ENCODE measurements at regions not wholly inside any gene's neighbourhood (a gene's known extent, or its start where the extent isn't known, plus 50 kb on each side); places are given as distances from the start of the nearest gene placed in this dataset.

DNA sequence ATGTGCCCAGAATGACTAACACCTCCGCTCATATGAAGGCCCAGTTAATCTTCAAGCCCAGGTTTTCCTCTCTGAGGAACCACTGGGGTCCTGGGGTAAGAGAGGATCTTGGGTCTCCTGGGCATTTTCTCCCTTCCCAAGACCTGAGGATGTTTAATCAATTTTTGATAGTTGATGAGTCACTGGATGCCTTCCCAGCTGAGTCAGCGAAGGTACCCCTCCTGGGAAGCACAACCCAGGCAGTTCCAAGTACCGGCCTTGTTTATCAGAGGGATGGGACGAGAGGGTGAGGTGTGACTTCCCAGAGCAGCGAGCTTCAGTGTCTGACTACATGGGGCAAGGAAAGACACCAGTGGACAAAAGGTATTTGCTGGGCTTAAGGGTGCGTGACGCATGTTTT is 119.6 kb upstream of the IL12B start:
- TF ChIP-seq, protein P1, sequence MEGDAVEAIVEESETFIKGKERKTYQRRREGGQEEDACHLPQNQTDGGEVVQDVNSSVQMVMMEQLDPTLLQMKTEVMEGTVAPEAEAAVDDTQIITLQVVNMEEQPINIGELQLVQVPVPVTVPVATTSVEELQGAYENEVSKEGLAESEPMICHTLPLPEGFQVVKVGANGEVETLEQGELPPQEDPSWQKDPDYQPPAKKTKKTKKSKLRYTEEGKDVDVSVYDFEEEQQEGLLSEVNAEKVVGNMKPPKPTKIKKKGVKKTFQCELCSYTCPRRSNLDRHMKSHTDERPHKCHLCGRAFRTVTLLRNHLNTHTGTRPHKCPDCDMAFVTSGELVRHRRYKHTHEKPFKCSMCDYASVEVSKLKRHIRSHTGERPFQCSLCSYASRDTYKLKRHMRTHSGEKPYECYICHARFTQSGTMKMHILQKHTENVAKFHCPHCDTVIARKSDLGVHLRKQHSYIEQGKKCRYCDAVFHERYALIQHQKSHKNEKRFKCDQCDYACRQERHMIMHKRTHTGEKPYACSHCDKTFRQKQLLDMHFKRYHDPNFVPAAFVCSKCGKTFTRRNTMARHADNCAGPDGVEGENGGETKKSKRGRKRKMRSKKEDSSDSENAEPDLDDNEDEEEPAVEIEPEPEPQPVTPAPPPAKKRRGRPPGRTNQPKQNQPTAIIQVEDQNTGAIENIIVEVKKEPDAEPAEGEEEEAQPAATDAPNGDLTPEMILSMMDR (IDR thresholded peaks at IDR 0.05; ENCODE audit: low read length) = no peak
- TF ChIP-seq EZH2phosphoT487 (IDR thresholded peaks at IDR 0.05; ENCODE audit: low read length) = no peak
